GM19452 (cell line): ENCODE measurements at regions not wholly inside any gene's neighbourhood (a gene's known extent, or its start where the extent isn't known, plus 50 kb on each side); places are given as distances from the start of the nearest gene placed in this dataset.
"Not testable (repeated sequence)": the region's sequence is repeated elsewhere in the genome, so short reads cannot be mapped to it uniquely, and the experiment has no call there.

Experiments
- ATAC-seq: cut with Tn5 transposase; IDR thresholded peaks from one replicate; pipeline ENCODE4 v1.9.1; 2021; ENCODE audit not compliant: unreplicated experiment

GRCh38 chr3:17812328-17812727 lies 69.9 kb upstream of the TBC1D5 start:
- ATAC-seq = not testable (repeated sequence)

GRCh38 chr3:17811646-17812045 lies 69.2 kb upstream of the TBC1D5 start:
- no peak for ATAC-seq

GRCh38 chr3:17810759-17811158 lies 68.3 kb upstream of the TBC1D5 start:
- ATAC-seq = no peak

GRCh38 chr3:17808994-17809393 lies 66.6 kb upstream of the TBC1D5 start:
- ATAC-seq = no peak

GRCh38 chr3:17806876-17807275 lies 64.4 kb upstream of the TBC1D5 start:
- no peak for ATAC-seq

- no peak for ATAC-seq
These were observed 63.8 kb upstream of the TBC1D5 start for GRCh38 chr3:17806201-17806600.

GRCh38 chr3:17805461-17805940 lies 63.1 kb upstream of the TBC1D5 start:
- ATAC-seq = no peak

- peak; percentile 73 for ATAC-seq
These were observed 60.5 kb upstream of the TBC1D5 start for GRCh38 chr3:17802950-17803349.

- no peak for ATAC-seq
These were observed 58.7 kb upstream of the TBC1D5 start for GRCh38 chr3:17801131-17801530.

GRCh38 chr3:17800232-17800631 lies 57.8 kb upstream of the TBC1D5 start:
- no peak for ATAC-seq

GRCh38 chr3:17799312-17799711 lies 56.9 kb upstream of the TBC1D5 start:
- ATAC-seq = no peak

GRCh38 chr3:17798000-17798399 lies 55.6 kb upstream of the TBC1D5 start:
- no peak for ATAC-seq

- no peak for ATAC-seq
These were observed 53.3 kb upstream of the TBC1D5 start for GRCh38 chr3:17795711-17796110.

- ATAC-seq = no peak
These were observed 52.8 kb upstream of the TBC1D5 start for GRCh38 chr3:17795280-17795679.

GRCh38 chr3:17793542-17794195 lies 51.2 kb upstream of the TBC1D5 start:
- no peak for ATAC-seq
